Suprapubic skin (tissue), 4 donors: ENCODE measurements at regions not wholly inside any gene's neighbourhood (a gene's known extent, or its start where the extent isn't known, plus 50 kb on each side); places are given as distances from the start of the nearest gene placed in this dataset.
A peak's percentile ranks its signal among the peaks of the same experiment; 100 is the strongest.

Experiments
- DNase-seq, 2 donors: peaks; one replicate each; pipeline ENCODE4 v3.0.0-alpha.2; 2019; ENCODE audit warnings: low spot score in 2 of 2
- H3K27ac ChIP-seq: fragments of 200-600 bp; sonication (generic); one replicate; pipeline ENCODE4 v1.5.1; 2019
- H3K27me3 ChIP-seq: fragments of 200-600 bp; sonication (generic); one replicate; pipeline ENCODE4 v1.5.1; 2019
- H3K36me3 ChIP-seq: fragments of 200-600 bp; sonication (generic); one replicate; pipeline ENCODE4 v1.5.1; 2019
- H3K4me1 ChIP-seq: fragments of 200-600 bp; sonication (generic); one replicate; pipeline ENCODE4 v1.5.1; 2019
- H3K4me3 ChIP-seq: fragments of 200-600 bp; sonication (generic); one replicate; pipeline ENCODE4 v1.5.1; 2019; ENCODE audit warnings: mild to moderate bottlenecking
- H3K9me3 ChIP-seq: fragments of 200-600 bp; sonication (generic); one replicate; pipeline ENCODE4 v1.5.1; 2019
- CTCF ChIP-seq, 2 donors: fragments of 200-600 bp in 1 of 2; fragments of 450-650 bp in 1 of 2; sonication (generic) in 1 of 2; IDR thresholded peaks; one replicate each; pipeline ENCODE4 v1.5.1; 2016 to 2019; ENCODE audit warnings: antibody characterized with exemption in 2 of 2, mild to moderate bottlenecking in 1 of 2, moderate library complexity in 1 of 2
- EP300 ChIP-seq: sonication (generic); formaldehyde crosslinking; IDR thresholded peaks from one replicate; pipeline ENCODE4 v1.6.1; 2017; ENCODE audit warnings: antibody characterized with exemption
- POLR2A ChIP-seq, 2 donors: fragments of 450-650 bp; IDR thresholded peaks; one replicate each; pipeline ENCODE4 v1.6.1; 2017; ENCODE audit warnings: antibody characterized with exemption in 2 of 2, mild to moderate bottlenecking in 2 of 2, moderate library complexity in 2 of 2
- POLR2AphosphoS5 ChIP-seq, 3 donors: sonication (generic); formaldehyde crosslinking; IDR thresholded peaks; one replicate each; pipeline ENCODE4 v1.6.1; 2017; ENCODE audit warnings: antibody characterized with exemption in 3 of 3
- WGBS: methylation state at CpG from one replicate; pipeline ENCODE4 v1.1.5; 2018; 5-methylcytosine and 5-hydroxymethylcytosine counted together

- Histone ChIP-seq H3K4me1 (no peaks in the 10 kb centered on the region), H3K36me3 (no peaks in the 10 kb centered on the region), H3K27me3 (no peaks in the 10 kb centered on the region), H3K9me3 (no peaks in the 10 kb centered on the region), H3K27ac (no peak overlapping the region), H3K4me3 (no peak overlapping the region)
- TF ChIP-seq POLR2A (IDR thresholded peaks at IDR 0.05) (no peak), CTCF (IDR thresholded peaks at IDR 0.05) (no peak), POLR2AphosphoS5 (IDR thresholded peaks at IDR 0.05) (no peak), EP300 (no peak)
- WGBS = 77% methylated on average over 2 of the region's 2 CpGs
- no peak for DNase-seq
Measured at GRCh38 chr16:52234626-52235025, 312.3 kb downstream of the TOX3 start.

- H3K9me3 ChIP-seq = no peaks in the 10 kb centered on the region
- no peak overlapping the region for H3K4me3 ChIP-seq
- no peak for DNase-seq
- no peak overlapping the region for H3K27ac ChIP-seq
- no peaks in the 10 kb centered on the region for H3K4me1 ChIP-seq
- H3K27me3 ChIP-seq = no peaks in the 10 kb centered on the region
- WGBS = 87% methylated on average over 3 of the region's 3 CpGs
- H3K36me3 ChIP-seq = no peaks in the 10 kb centered on the region
- TF ChIP-seq POLR2A (IDR thresholded peaks at IDR 0.05) = no peak
- no peak for TF ChIP-seq POLR2AphosphoS5 (IDR thresholded peaks at IDR 0.05)
- no peak for TF ChIP-seq EP300
- TF ChIP-seq CTCF (IDR thresholded peaks at IDR 0.05) = no peak
Measured at GRCh38 chr16:52229471-52229870, 317.5 kb downstream of the TOX3 start.

GRCh38 chr16:52227851-52228250, 319.1 kb downstream of the TOX3 start:
- Histone ChIP-seq H3K4me3 (no peak overlapping the region), H3K36me3 (no peaks in the 10 kb centered on the region), H3K4me1 (no peaks in the 10 kb centered on the region), H3K9me3 (no peaks in the 10 kb centered on the region), H3K27ac (no peak overlapping the region), H3K27me3 (no peaks in the 10 kb centered on the region)
- 63% methylated on average over 3 of the region's 3 CpGs for WGBS
- no peak for DNase-seq
- TF ChIP-seq CTCF (IDR thresholded peaks at IDR 0.05) = no peak
- no peak for TF ChIP-seq POLR2A (IDR thresholded peaks at IDR 0.05)
- TF ChIP-seq POLR2AphosphoS5 (IDR thresholded peaks at IDR 0.05) = no peak
- no peak for TF ChIP-seq EP300

GRCh38 chr16:52212841-52213240, 334.1 kb downstream of the TOX3 start:
- H3K36me3 ChIP-seq = no peaks in the 10 kb centered on the region
- H3K4me3 ChIP-seq = no peak overlapping the region
- no peaks in the 10 kb centered on the region for H3K27me3 ChIP-seq
- no peak overlapping the region for H3K27ac ChIP-seq
- 72% methylated on average over 4 of the region's 4 CpGs for WGBS
- no peaks in the 10 kb centered on the region for H3K9me3 ChIP-seq
- no peak for TF ChIP-seq CTCF (IDR thresholded peaks at IDR 0.05)
- TF ChIP-seq POLR2A (IDR thresholded peaks at IDR 0.05) = no peak
- TF ChIP-seq POLR2AphosphoS5 (IDR thresholded peaks at IDR 0.05) = no peak
- no peak for TF ChIP-seq EP300
- no peaks in the 10 kb centered on the region for H3K4me1 ChIP-seq
- no peak for DNase-seq

GRCh38 chr16:52209227-52209626, 337.7 kb downstream of the TOX3 start:
- Histone ChIP-seq H3K9me3 (no peaks in the 10 kb centered on the region), H3K27ac (peak overlapping the region; percentile 69), H3K36me3 (no peaks in the 10 kb centered on the region), H3K4me3 (no peak overlapping the region), H3K4me1 (no peaks in the 10 kb centered on the region), H3K27me3 (no peaks in the 10 kb centered on the region)
- TF ChIP-seq POLR2A (IDR thresholded peaks at IDR 0.05) (no peak), POLR2AphosphoS5 (IDR thresholded peaks at IDR 0.05) (no peak), EP300 (no peak), CTCF (IDR thresholded peaks at IDR 0.05) (no peak)
- no peak for DNase-seq
